ENCODE measurements at regions not wholly inside any gene's neighbourhood (a gene's known extent, or its start where the extent isn't known, plus 50 kb on each side); places are given as distances from the start of the nearest gene placed in this dataset.

DNA sequence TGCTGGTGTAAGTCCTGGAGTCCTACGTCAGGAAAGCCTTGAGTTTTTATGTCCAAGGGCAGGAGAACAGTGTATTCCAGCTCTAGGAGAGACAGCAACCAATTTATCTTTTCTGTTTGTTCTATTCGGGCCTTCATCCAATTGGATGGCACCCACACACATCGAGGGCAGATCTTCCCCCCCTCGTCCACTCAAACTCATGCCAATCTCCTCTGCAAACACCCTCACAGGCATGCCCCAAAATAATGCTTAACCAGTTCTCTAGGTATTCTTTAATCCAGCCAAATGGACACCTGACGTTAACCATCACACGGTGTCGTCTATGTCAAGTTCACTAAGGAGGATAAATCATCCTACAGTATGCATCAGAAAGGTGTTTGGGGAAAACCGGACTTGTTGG, 102.5 kb upstream of the TRPM1 start:
- in situ Hi-C loops (cut with HindIII; ENCODE audit: low pct_unique_long_range_greater_than_20kb, low sequenced_read_pairs) (no loop called here), intact Hi-C loops (cut with micrococcal nuclease; ENCODE audit: unreplicated experiment) (no loop called here)
- CTCF ChIA-PET = no interaction called here
- TF ChIP-seq, protein P1, sequence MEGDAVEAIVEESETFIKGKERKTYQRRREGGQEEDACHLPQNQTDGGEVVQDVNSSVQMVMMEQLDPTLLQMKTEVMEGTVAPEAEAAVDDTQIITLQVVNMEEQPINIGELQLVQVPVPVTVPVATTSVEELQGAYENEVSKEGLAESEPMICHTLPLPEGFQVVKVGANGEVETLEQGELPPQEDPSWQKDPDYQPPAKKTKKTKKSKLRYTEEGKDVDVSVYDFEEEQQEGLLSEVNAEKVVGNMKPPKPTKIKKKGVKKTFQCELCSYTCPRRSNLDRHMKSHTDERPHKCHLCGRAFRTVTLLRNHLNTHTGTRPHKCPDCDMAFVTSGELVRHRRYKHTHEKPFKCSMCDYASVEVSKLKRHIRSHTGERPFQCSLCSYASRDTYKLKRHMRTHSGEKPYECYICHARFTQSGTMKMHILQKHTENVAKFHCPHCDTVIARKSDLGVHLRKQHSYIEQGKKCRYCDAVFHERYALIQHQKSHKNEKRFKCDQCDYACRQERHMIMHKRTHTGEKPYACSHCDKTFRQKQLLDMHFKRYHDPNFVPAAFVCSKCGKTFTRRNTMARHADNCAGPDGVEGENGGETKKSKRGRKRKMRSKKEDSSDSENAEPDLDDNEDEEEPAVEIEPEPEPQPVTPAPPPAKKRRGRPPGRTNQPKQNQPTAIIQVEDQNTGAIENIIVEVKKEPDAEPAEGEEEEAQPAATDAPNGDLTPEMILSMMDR (IDR thresholded peaks at IDR 0.05) = no peak
- TF ChIP-seq SIN3A (IDR thresholded peaks at IDR 0.05; ENCODE audit: borderline replicate concordance, insufficient read depth, low read depth, low read length) = no peak
- TF ChIP-seq, protein P2, sequence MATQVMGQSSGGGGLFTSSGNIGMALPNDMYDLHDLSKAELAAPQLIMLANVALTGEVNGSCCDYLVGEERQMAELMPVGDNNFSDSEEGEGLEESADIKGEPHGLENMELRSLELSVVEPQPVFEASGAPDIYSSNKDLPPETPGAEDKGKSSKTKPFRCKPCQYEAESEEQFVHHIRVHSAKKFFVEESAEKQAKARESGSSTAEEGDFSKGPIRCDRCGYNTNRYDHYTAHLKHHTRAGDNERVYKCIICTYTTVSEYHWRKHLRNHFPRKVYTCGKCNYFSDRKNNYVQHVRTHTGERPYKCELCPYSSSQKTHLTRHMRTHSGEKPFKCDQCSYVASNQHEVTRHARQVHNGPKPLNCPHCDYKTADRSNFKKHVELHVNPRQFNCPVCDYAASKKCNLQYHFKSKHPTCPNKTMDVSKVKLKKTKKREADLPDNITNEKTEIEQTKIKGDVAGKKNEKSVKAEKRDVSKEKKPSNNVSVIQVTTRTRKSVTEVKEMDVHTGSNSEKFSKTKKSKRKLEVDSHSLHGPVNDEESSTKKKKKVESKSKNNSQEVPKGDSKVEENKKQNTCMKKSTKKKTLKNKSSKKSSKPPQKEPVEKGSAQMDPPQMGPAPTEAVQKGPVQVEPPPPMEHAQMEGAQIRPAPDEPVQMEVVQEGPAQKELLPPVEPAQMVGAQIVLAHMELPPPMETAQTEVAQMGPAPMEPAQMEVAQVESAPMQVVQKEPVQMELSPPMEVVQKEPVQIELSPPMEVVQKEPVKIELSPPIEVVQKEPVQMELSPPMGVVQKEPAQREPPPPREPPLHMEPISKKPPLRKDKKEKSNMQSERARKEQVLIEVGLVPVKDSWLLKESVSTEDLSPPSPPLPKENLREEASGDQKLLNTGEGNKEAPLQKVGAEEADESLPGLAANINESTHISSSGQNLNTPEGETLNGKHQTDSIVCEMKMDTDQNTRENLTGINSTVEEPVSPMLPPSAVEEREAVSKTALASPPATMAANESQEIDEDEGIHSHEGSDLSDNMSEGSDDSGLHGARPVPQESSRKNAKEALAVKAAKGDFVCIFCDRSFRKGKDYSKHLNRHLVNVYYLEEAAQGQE (IDR thresholded peaks at IDR 0.05; ENCODE audit: insufficient read depth in 1 of 2, low read depth in 2 of 2, low read length in 1 of 2) = no peak
- TF ChIP-seq POLR2AphosphoS5 (IDR thresholded peaks at IDR 0.05; ENCODE audit: low read depth, low read length) = no peak
- no peak for TF ChIP-seq TCF7L2 (IDR thresholded peaks at IDR 0.05; ENCODE audit: low read depth, low read length)
- no peak overlapping the region for H3K4me3 ChIP-seq (ENCODE audit: low read depth in 2 of 2, low read length in 2 of 2)
- H3K4me1 ChIP-seq (ENCODE audit: control insufficient read depth, insufficient read depth, low read length) = no peaks in the 10 kb centered on the region
- ATAC-seq (no peak), DNase-seq (ENCODE audit: low read depth, low spot score) (no peak)
- no TSS peak for BruUV-seq (replicated peaks)
- POLR2A ChIA-PET = no interaction called here
- H3K27me3 ChIP-seq (ENCODE audit: control insufficient read depth, insufficient read depth, low read length) = no peaks in the 10 kb centered on the region
- H3K9me3 ChIP-seq (ENCODE audit: control insufficient read depth, insufficient read depth, low read depth, low read length) = no peaks in the 10 kb centered on the region
- no peaks in the 10 kb centered on the region for H3K36me3 ChIP-seq (ENCODE audit: control insufficient read depth, insufficient read depth, low read length)
- H3K27ac ChIP-seq (ENCODE audit: low read length) = no peak overlapping the region

DNA sequence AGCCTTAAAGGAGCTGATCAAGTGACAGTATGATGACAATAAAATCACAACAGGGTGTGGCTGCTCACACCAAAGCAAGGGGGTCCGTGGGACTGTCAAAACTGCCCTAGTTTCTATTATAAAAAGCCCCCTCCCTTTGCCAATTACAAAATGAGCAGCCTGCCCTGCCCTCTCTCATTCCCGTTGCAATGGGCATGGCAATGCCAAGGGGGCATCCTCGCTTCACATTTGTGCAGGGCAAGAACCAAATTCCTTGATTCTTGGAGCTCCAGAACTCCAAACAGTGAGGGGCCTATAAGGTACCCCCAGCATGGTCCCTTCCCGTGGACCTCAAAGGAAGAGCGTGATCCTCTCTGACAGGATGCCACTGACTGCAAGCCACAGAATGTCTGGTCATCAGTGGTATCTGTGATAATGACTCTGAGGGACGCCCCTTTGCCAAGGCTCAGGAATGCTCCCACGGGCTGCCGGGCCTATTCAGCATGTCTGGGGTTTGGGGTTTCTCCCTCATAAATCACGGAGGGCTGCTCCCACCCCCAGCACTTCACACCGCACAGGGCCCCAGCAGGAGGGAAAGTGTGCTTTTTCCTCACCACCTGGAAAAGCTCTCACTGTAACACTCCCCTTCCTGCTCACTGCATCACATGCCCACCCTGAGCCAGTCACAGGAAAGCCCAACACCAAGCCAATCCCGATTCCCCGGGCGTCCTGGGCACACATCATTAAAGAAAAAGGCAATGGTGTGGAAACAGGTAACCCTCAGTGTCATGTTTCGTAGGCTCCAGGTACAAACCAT, 105.1 kb upstream of the TRPM1 start:
- Histone ChIP-seq H3K36me3 (ENCODE audit: control insufficient read depth, insufficient read depth, low read length) (no peaks in the 10 kb centered on the region), H3K27me3 (ENCODE audit: control insufficient read depth, insufficient read depth, low read length) (no peaks in the 10 kb centered on the region), H3K9me3 (ENCODE audit: control insufficient read depth, insufficient read depth, low read depth, low read length) (no peaks in the 10 kb centered on the region), H3K27ac (ENCODE audit: low read length) (no peak overlapping the region), H3K4me3 (ENCODE audit: low read depth in 2 of 2, low read length in 2 of 2) (no peak overlapping the region), H3K4me1 (ENCODE audit: control insufficient read depth, insufficient read depth, low read length) (no peaks in the 10 kb centered on the region)
- TF ChIP-seq, protein P1 (IDR thresholded peaks at IDR 0.05) = peak; percentile 32; the same call in 1 of the 2 replicates
- TF ChIP-seq TCF7L2 (IDR thresholded peaks at IDR 0.05; ENCODE audit: low read depth, low read length) = no peak
- intact Hi-C loops (cut with micrococcal nuclease; ENCODE audit: unreplicated experiment) = no loop called here
- CTCF ChIA-PET = interaction anchor here (1.0 kb wide), 1 partner anchor 282 kb away, joined by 3 read pairs; no protein-coding TSS in a partner anchor
- DNase-seq (ENCODE audit: low read depth, low spot score) (no peak), ATAC-seq (no peak)
- in situ Hi-C loops (cut with HindIII; ENCODE audit: low pct_unique_long_range_greater_than_20kb, low sequenced_read_pairs) = no loop called here
- BruUV-seq (replicated peaks) = no TSS peak
- POLR2A ChIA-PET = no interaction called here

Data from Panc1 (cell line).